WERI-Rb-1 (cell line): ENCODE measurements at regions not wholly inside any gene's neighbourhood (a gene's known extent, or its start where the extent isn't known, plus 50 kb on each side); places are given as distances from the start of the nearest gene placed in this dataset.

Source experiments
- DNase-seq: peaks from one replicate; pipeline ENCODE4 v3.0.0-alpha.2; 2020
- H3K27ac ChIP-seq: fragments of 250-450 bp; sonication (Bioruptor Pico); 2 replicates; pipeline ENCODE4 v1.5.1; 2020; ENCODE audit warnings: mild to moderate bottlenecking, moderate library complexity
- H3K27me3 ChIP-seq: fragments of 250-450 bp; sonication (Bioruptor Pico); 2 replicates; pipeline ENCODE4 v1.5.1; 2021; ENCODE audit warnings: mild to moderate bottlenecking, low read depth, moderate library complexity; ENCODE audit not compliant: insufficient read depth, severe bottlenecking
- H3K36me3 ChIP-seq: fragments of 250-450 bp; sonication (Bioruptor Pico); 2 replicates; pipeline ENCODE4 v1.5.1; 2020; ENCODE audit warnings: mild to moderate bottlenecking, moderate library complexity
- H3K4me3 ChIP-seq: 2 replicates; pipeline ENCODE4 v1.5.1; 2011; ENCODE audit warnings: low read depth, mild to moderate bottlenecking, control low read depth, low read length
- H3K9me3 ChIP-seq: fragments of 250-450 bp; sonication (Bioruptor Pico); 2 replicates; pipeline ENCODE4 v1.5.1; 2021; ENCODE audit warnings: mild to moderate bottlenecking, moderate library complexity; ENCODE audit not compliant: severe bottlenecking
- CTCF ChIP-seq: IDR thresholded peaks from 2 replicates; pipeline ENCODE4 v1.5.1; 2011; ENCODE audit warnings: low read depth, mild to moderate bottlenecking, control low read depth, inconsistent platforms, low read length

- Histone ChIP-seq H3K36me3 (no peaks in the 10 kb centered on the region), H3K9me3 (no peaks in the 10 kb centered on the region), H3K27me3 (no peaks in the 10 kb centered on the region), H3K4me3 (no peak overlapping the region), H3K27ac (no peak overlapping the region)
- TF ChIP-seq CTCF: no peak
- DNase-seq: no peak
Observed at GRCh38 chr12:58554522-58555157, 365.7 kb downstream of the LRIG3 start.

- H3K36me3 ChIP-seq: no peaks in the 10 kb centered on the region
- H3K9me3 ChIP-seq: no peaks in the 10 kb centered on the region
- no peak for DNase-seq
- no peak overlapping the region for H3K27ac ChIP-seq
- no peak overlapping the region for H3K4me3 ChIP-seq
- no peaks in the 10 kb centered on the region for H3K27me3 ChIP-seq
- no peak for TF ChIP-seq CTCF
Observed at GRCh38 chr12:58557171-58557570, 363.1 kb downstream of the LRIG3 start.

- no peak overlapping the region for H3K4me3 ChIP-seq
- H3K27ac ChIP-seq: no peak overlapping the region
- no peak for TF ChIP-seq CTCF
- no peaks in the 10 kb centered on the region for H3K27me3 ChIP-seq
- no peak for DNase-seq
- no peaks in the 10 kb centered on the region for H3K9me3 ChIP-seq
- H3K36me3 ChIP-seq: no peaks in the 10 kb centered on the region
Observed at GRCh38 chr12:58557661-58558060, 362.6 kb downstream of the LRIG3 start.

- DNase-seq: no peak
- Histone ChIP-seq H3K9me3 (no peaks in the 10 kb centered on the region), H3K27ac (no peak overlapping the region), H3K27me3 (no peaks in the 10 kb centered on the region), H3K36me3 (no peaks in the 10 kb centered on the region), H3K4me3 (no peak overlapping the region)
- no peak for TF ChIP-seq CTCF
Observed at GRCh38 chr12:58563621-58564020, 356.7 kb downstream of the LRIG3 start.

GRCh38 chr12:58564721-58565120, 355.6 kb downstream of the LRIG3 start:
- Histone ChIP-seq H3K4me3 (no peak overlapping the region), H3K27ac (no peak overlapping the region), H3K36me3 (no peaks in the 10 kb centered on the region), H3K27me3 (no peaks in the 10 kb centered on the region), H3K9me3 (no peaks in the 10 kb centered on the region)
- TF ChIP-seq CTCF: no peak
- no peak for DNase-seq

- H3K9me3 ChIP-seq: no peaks in the 10 kb centered on the region
- no peaks in the 10 kb centered on the region for H3K27me3 ChIP-seq
- H3K27ac ChIP-seq: no peak overlapping the region
- H3K4me3 ChIP-seq: no peak overlapping the region
- no peak for DNase-seq
- no peak for TF ChIP-seq CTCF
- H3K36me3 ChIP-seq: no peaks in the 10 kb centered on the region
Observed at GRCh38 chr12:58566599-58566998, 353.7 kb downstream of the LRIG3 start.
